IMR-90 (cell line): ENCODE measurements at regions not wholly inside any gene's neighbourhood (a gene's known extent, or its start where the extent isn't known, plus 50 kb on each side); places are given as distances from the start of the nearest gene placed in this dataset.
"Not testable (repeated sequence)": the region's sequence is repeated elsewhere in the genome, so short reads cannot be mapped to it uniquely, and the experiment has no call there.

Experiments used
- ATAC-seq: fragments of 200-7000 bp; cut with Tn5 transposase; 2 replicates; pipeline ENCODE4 v1.9.1; 2020; ENCODE audit warnings: low read depth, mild to moderate bottlenecking, moderate library complexity
- BruUV-seq: library from RNA; stranded (reverse); fragments of 400-500 nt; replicated peaks from 2 replicates; lab custom pipeline; 2021; lab: Mats Ljungman, UMichigan
- CTCF ChIA-PET: fragments of 300-600 bp; formaldehyde crosslinking; extraction: SDS; loops from one replicate; lab custom pipeline; 2021; ENCODE audit warnings: antibody characterized with exemption; lab: Yijun Ruan, JAX
- POLR2A ChIA-PET: fragments of 300-600 bp; sonication (Branson Sonifier 250); formaldehyde crosslinking; loops from one replicate; lab custom pipeline; 2022; ENCODE audit warnings: antibody characterized with exemption; ENCODE audit not compliant: unreplicated experiment; lab: Charles Lee
- DNase-seq: peaks from one replicate; pipeline ENCODE4 v3.0.0; 2013
- H2AFZ ChIP-seq: replicated peaks from 2 replicates; pipeline ENCODE3; 2013; ENCODE audit warnings: low read length, mild to moderate bottlenecking; ENCODE audit not compliant: poor library complexity
- H2AK5ac ChIP-seq: 2 replicates; pipeline ENCODE4 v1.6.1; 2013; ENCODE audit warnings: low read depth, low read length, inconsistent platforms
- H2AK9ac ChIP-seq: replicated peaks from 2 replicates; pipeline ENCODE3; 2013; ENCODE audit warnings: mild to moderate bottlenecking, low read depth, low read length, moderate library complexity; ENCODE audit not compliant: poor library complexity
- H2BK120ac ChIP-seq: 2 replicates; pipeline ENCODE4 v1.6.1; 2013; ENCODE audit warnings: low read depth, low read length, inconsistent platforms
- H2BK15ac ChIP-seq: 3 replicates; pipeline ENCODE4 v1.6.1; 2013; ENCODE audit warnings: low read depth, low read length, inconsistent platforms
- H2BK20ac ChIP-seq: 2 replicates; pipeline ENCODE4 v1.6.1; 2013; ENCODE audit warnings: low read depth, mild to moderate bottlenecking, inconsistent platforms, low read length, moderate library complexity
- H2BK5ac ChIP-seq: 2 replicates; pipeline ENCODE4 v1.6.1; 2013; ENCODE audit warnings: mild to moderate bottlenecking, low read depth, low read length, inconsistent platforms; ENCODE audit not compliant: poor library complexity, severe bottlenecking
- H3K14ac ChIP-seq: replicated peaks from 2 replicates; pipeline ENCODE4 v1.6.1; 2013; ENCODE audit warnings: low read depth, low read length, inconsistent platforms
- H3K18ac ChIP-seq: 2 replicates; pipeline ENCODE4 v1.6.1; 2013; ENCODE audit warnings: low read depth, low read length, control low read depth
- H3K23ac ChIP-seq: 2 replicates; pipeline ENCODE4 v1.6.1; 2013; ENCODE audit warnings: low read depth, low read length, inconsistent platforms
- H3K27ac ChIP-seq: 2 replicates; pipeline ENCODE4 v1.5.1; 2013; ENCODE audit warnings: mild to moderate bottlenecking, control low read depth, low read length; ENCODE audit not compliant: insufficient read depth
- H3K27me3 ChIP-seq: 2 replicates; pipeline ENCODE4 v1.6.1; 2013; ENCODE audit warnings: low read length; ENCODE audit not compliant: control insufficient read depth, insufficient read depth
- H3K36me3 ChIP-seq: 2 replicates; pipeline ENCODE4 v1.6.1; 2013; ENCODE audit warnings: low read length, mixed read lengths; ENCODE audit not compliant: control insufficient read depth, insufficient read depth
- H3K4ac ChIP-seq: 2 replicates; pipeline ENCODE4 v1.6.1; 2013; ENCODE audit warnings: low read depth, low read length, inconsistent platforms
- H3K4me1 ChIP-seq: 2 replicates; pipeline ENCODE4 v1.6.1; 2013; ENCODE audit warnings: low read length, mixed read lengths; ENCODE audit not compliant: control insufficient read depth, insufficient read depth
- H3K4me2 ChIP-seq: 2 replicates; pipeline ENCODE4 v1.6.1; 2013; ENCODE audit warnings: low read depth, mild to moderate bottlenecking, control low read depth, low read length, moderate library complexity
- H3K4me3 ChIP-seq: 2 replicates; pipeline ENCODE4 v1.5.1; 2013; ENCODE audit warnings: low read depth, mild to moderate bottlenecking, control low read depth, low read length, moderate library complexity; ENCODE audit not compliant: insufficient read depth
- H3K56ac ChIP-seq: 2 replicates; pipeline ENCODE4 v1.6.1; 2013; ENCODE audit warnings: low read length, inconsistent platforms; ENCODE audit not compliant: insufficient read depth; ENCODE audit errors: extremely low read depth
- H3K79me1 ChIP-seq, 2 experiments: 2 replicates each; pipeline ENCODE4 v1.6.1; 2013; ENCODE audit warnings: low read length in 2 of 2, inconsistent platforms in 1 of 2, low read depth in 1 of 2
- H3K9ac ChIP-seq: 2 replicates; pipeline ENCODE4 v1.6.1; 2013; ENCODE audit warnings: low read depth, low read length, control low read depth
- H3K9me1 ChIP-seq: 2 replicates; pipeline ENCODE4 v1.6.1; 2013; ENCODE audit warnings: low read length, inconsistent platforms; ENCODE audit not compliant: insufficient read depth
- H3K9me3 ChIP-seq: 2 replicates; pipeline ENCODE4 v1.6.1; 2013; ENCODE audit warnings: low read length; ENCODE audit not compliant: control insufficient read depth, insufficient read depth
- H4K20me1 ChIP-seq: 2 replicates; pipeline ENCODE4 v1.6.1; 2013; ENCODE audit warnings: low read length, inconsistent platforms; ENCODE audit not compliant: insufficient read depth
- H4K5ac ChIP-seq: 2 replicates; pipeline ENCODE4 v1.6.1; 2013; ENCODE audit warnings: mild to moderate bottlenecking, low read depth, low read length, control low read depth
- H4K8ac ChIP-seq, 2 experiments: 2 replicates each; pipeline ENCODE4 v1.6.1; 2013; ENCODE audit warnings: low read depth in 2 of 2, low read length in 2 of 2, control low read depth in 1 of 2, inconsistent platforms in 1 of 2
- H4K91ac ChIP-seq: 2 replicates; pipeline ENCODE4 v1.6.1; 2013; ENCODE audit warnings: low read depth, low read length, inconsistent platforms; ENCODE audit not compliant: insufficient read depth
- MXI1 ChIP-seq: IDR thresholded peaks from 2 replicates; pipeline ENCODE4 v1.6.1; 2012; ENCODE audit warnings: low read depth, mild to moderate bottlenecking, low read length, moderate library complexity, borderline replicate concordance
- SMC3 ChIP-seq: fragments of 150-350 bp; IDR thresholded peaks from 2 replicates; pipeline ENCODE4 v1.6.1; 2016; ENCODE audit warnings: low read depth, mild to moderate bottlenecking, antibody characterized with exemption, low read length, moderate library complexity
- WGBS, 2 experiments: methylation state at CpG; one replicate each; pipeline versions ENCODE4 v1.1.5 to v1.1.7; 2013; ENCODE audit warnings: missing lambda C conversion rate in 2 of 2; ENCODE audit not compliant: insufficient read length in 1 of 2; ENCODE audit errors: extremely low coverage in 2 of 2; 5-methylcytosine and 5-hydroxymethylcytosine counted together
- dilution Hi-C: fragments of 300-500 bp; cut with HindIII; formaldehyde crosslinking; loops from one replicate; pipeline ENCODE4 v1.14.3; 2018; ENCODE audit warnings: low sequenced_read_pairs; ENCODE audit not compliant: unreplicated experiment
- in situ Hi-C: fragments of 300-500 bp; cut with MboI; formaldehyde crosslinking; loops from 3 replicates; pipeline ENCODE4 v1.14.3; 2019; ENCODE audit warnings: low sequenced_read_pairs, inconsistent platforms, mixed read lengths
- intact Hi-C: fragments of 100-400 bp; cut with micrococcal nuclease; formaldehyde crosslinking; loops from 2 replicates; pipeline ENCODE4 v1.10.0; 2022

DNA sequence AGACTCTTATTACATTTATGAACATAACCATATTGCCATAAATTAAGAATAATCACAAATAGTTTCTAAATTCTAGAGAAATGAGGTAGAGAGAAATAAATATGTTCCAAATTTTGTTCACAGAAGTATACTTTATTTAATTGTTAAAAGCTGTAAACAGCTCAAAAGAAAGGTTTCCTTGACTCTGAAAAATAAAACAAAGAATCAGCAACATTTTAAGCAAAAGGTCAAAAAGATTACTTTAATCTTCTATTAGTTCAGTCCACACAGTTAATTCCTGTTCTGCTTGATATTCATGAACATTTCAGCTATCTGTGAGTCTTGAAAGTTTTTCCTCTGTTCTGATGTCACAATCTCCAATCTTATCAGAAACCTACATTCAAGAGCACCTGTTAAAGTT is 197.9 kb downstream of the GJA1 start:
- H4K91ac ChIP-seq: no peak overlapping the region
- no peak overlapping the region for H2BK15ac ChIP-seq
- H2AFZ ChIP-seq: no peak overlapping the region
- H3K27ac ChIP-seq: no peak overlapping the region
- H3K4me1 ChIP-seq: no peaks in the 10 kb centered on the region
- no peak overlapping the region for H2AK5ac ChIP-seq
- H2BK5ac ChIP-seq: no peak overlapping the region
- intact Hi-C loops (no loop called here), dilution Hi-C loops (no loop called here), in situ Hi-C loops (no loop called here)
- DNase-seq: no peak
- H3K14ac ChIP-seq: no peak overlapping the region
- no peaks in the 10 kb centered on the region for H3K27me3 ChIP-seq
- H4K20me1 ChIP-seq: no peaks in the 10 kb centered on the region
- no peak overlapping the region for H4K5ac ChIP-seq
- H3K9me1 ChIP-seq: no peaks in the 10 kb centered on the region
- peaks cover 19% of the 10 kb centered on the region for H3K9me3 ChIP-seq
- H3K4me2 ChIP-seq: no peak overlapping the region
- H3K4me3 ChIP-seq: no peak overlapping the region
- 0 out of 2 replicates have a peak, but pooled peaks cover 1% of the 10 kb centered on the region for H3K36me3 ChIP-seq
- H3K79me1 ChIP-seq: no peaks in the 10 kb centered on the region
- no TSS peak for BruUV-seq
- no peak for ATAC-seq
- TF ChIP-seq MXI1: no peak
- TF ChIP-seq SMC3: no peak
- no peak overlapping the region for H2BK20ac ChIP-seq
- no peak overlapping the region for H3K4ac ChIP-seq
- no peak overlapping the region for H3K56ac ChIP-seq
- H4K8ac ChIP-seq: no peak overlapping the region
- H3K9ac ChIP-seq: no peak overlapping the region
- no peak overlapping the region for H3K23ac ChIP-seq
- no peak overlapping the region for H2BK120ac ChIP-seq
- CTCF ChIA-PET: no interaction called here
- POLR2A ChIA-PET: no interaction called here
- no peak overlapping the region for H2AK9ac ChIP-seq
- H3K18ac ChIP-seq: no peak overlapping the region

DNA sequence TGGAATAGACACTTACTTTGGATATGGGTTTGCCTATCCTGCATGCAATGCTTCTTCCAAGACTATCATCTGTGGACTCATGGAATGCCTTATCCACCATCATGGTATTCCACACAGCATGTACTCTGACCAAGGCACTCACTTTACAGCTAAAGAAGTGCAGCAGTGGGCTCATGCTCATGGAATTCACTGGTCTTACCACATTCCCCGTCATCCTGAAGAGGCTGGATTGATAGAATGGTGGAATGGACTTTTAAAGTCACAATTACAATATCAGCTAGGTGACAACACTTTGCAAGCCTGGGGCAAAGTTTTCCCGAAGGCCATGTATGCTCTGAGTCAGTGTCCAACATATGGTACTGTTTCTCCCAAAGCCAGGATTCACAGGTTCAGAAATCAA is 199.1 kb downstream of the GJA1 start:
- not testable (repeated sequence) for H2AK9ac ChIP-seq, H3K56ac ChIP-seq

More for the DNA sequence above, 199.1 kb downstream of the GJA1 start:
- H3K79me1 ChIP-seq, CTCF ChIA-PET, H3K18ac ChIP-seq, H3K27me3 ChIP-seq, in situ Hi-C loops, POLR2A ChIA-PET, H2AFZ ChIP-seq, H3K4ac ChIP-seq, DNase-seq, H3K4me2 ChIP-seq, H3K14ac ChIP-seq, H3K27ac ChIP-seq, H2BK5ac ChIP-seq, ATAC-seq, H2BK120ac ChIP-seq, H2BK15ac ChIP-seq, H4K8ac ChIP-seq, H3K23ac ChIP-seq, H2AK5ac ChIP-seq, dilution Hi-C loops, BruUV-seq, H3K9me1 ChIP-seq, H2BK20ac ChIP-seq, H3K9ac ChIP-seq, H3K36me3 ChIP-seq, intact Hi-C loops, H4K20me1 ChIP-seq, H3K4me3 ChIP-seq, H4K5ac ChIP-seq, H3K4me1 ChIP-seq, H4K91ac ChIP-seq: not testable (repeated sequence)
- WGBS, 2 experiments: no CpG with 5 or more reads among the region's 2 CpGs
- peaks cover 19% of the 10 kb centered on the region for H3K9me3 ChIP-seq
